Neural cell (in vitro differentiated cells): ENCODE measurements at regions not wholly inside any gene's neighbourhood (a gene's known extent, or its start where the extent isn't known, plus 50 kb on each side); places are given as distances from the start of the nearest gene placed in this dataset.

Experiments used
- CTCF ChIP-seq: fragments of 450-650 bp; IDR thresholded peaks from 2 replicates; pipeline ENCODE4 v1.5.1; 2014; ENCODE audit warnings: antibody characterized with exemption, mild to moderate bottlenecking, moderate library complexity; ENCODE audit not compliant: poor library complexity, severe bottlenecking
- EP300 ChIP-seq: fragments of 450-650 bp; conservative IDR thresholded peaks from 2 replicates; pipeline ENCODE4 v1.6.1; 2014; ENCODE audit warnings: antibody characterized with exemption, mild to moderate bottlenecking, moderate library complexity; ENCODE audit not compliant: poor library complexity, severe bottlenecking
- EZH2 ChIP-seq: fragments of 200-600, 300-800 bp; shearing (Covaris generic), sonication (generic); IDR thresholded peaks from 2 replicates; pipeline ENCODE4 v1.6.1; 2014; ENCODE audit warnings: antibody characterized with exemption, low read length, borderline replicate concordance, mild to moderate bottlenecking; ENCODE audit not compliant: insufficient read depth, poor library complexity, severe bottlenecking
- MXI1 ChIP-seq: fragments of 450-650 bp; conservative IDR thresholded peaks from 2 replicates; pipeline ENCODE4 v1.6.1; 2014; ENCODE audit warnings: antibody characterized with exemption, mild to moderate bottlenecking; ENCODE audit not compliant: poor library complexity, severe bottlenecking
- RAD21 ChIP-seq: fragments of 450-650 bp; conservative IDR thresholded peaks from 2 replicates; pipeline ENCODE4 v1.6.1; 2014; ENCODE audit warnings: antibody characterized with exemption, mild to moderate bottlenecking, moderate library complexity
- SMC3 ChIP-seq: fragments of 450-650 bp; conservative IDR thresholded peaks from 2 replicates; pipeline ENCODE4 v1.6.1; 2014; ENCODE audit warnings: antibody characterized with exemption, mild to moderate bottlenecking, moderate library complexity; ENCODE audit not compliant: poor library complexity
- TAF1 ChIP-seq: IDR thresholded peaks from 2 replicates; pipeline ENCODE4 v1.6.1; 2012; ENCODE audit warnings: low read depth
- TF ChIP-seq, protein P1 (sequence below): IDR thresholded peaks from 2 replicates; pipeline ENCODE4 v1.6.1; 2012; ENCODE audit warnings: borderline replicate concordance

- no peak for TF ChIP-seq CTCF
- no peak for TF ChIP-seq SMC3
- TF ChIP-seq, protein P1, sequence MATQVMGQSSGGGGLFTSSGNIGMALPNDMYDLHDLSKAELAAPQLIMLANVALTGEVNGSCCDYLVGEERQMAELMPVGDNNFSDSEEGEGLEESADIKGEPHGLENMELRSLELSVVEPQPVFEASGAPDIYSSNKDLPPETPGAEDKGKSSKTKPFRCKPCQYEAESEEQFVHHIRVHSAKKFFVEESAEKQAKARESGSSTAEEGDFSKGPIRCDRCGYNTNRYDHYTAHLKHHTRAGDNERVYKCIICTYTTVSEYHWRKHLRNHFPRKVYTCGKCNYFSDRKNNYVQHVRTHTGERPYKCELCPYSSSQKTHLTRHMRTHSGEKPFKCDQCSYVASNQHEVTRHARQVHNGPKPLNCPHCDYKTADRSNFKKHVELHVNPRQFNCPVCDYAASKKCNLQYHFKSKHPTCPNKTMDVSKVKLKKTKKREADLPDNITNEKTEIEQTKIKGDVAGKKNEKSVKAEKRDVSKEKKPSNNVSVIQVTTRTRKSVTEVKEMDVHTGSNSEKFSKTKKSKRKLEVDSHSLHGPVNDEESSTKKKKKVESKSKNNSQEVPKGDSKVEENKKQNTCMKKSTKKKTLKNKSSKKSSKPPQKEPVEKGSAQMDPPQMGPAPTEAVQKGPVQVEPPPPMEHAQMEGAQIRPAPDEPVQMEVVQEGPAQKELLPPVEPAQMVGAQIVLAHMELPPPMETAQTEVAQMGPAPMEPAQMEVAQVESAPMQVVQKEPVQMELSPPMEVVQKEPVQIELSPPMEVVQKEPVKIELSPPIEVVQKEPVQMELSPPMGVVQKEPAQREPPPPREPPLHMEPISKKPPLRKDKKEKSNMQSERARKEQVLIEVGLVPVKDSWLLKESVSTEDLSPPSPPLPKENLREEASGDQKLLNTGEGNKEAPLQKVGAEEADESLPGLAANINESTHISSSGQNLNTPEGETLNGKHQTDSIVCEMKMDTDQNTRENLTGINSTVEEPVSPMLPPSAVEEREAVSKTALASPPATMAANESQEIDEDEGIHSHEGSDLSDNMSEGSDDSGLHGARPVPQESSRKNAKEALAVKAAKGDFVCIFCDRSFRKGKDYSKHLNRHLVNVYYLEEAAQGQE = no peak
- TF ChIP-seq EP300 = no peak
- TF ChIP-seq RAD21 = no peak
- no peak for TF ChIP-seq TAF1
- no peak for TF ChIP-seq MXI1
- no peak for TF ChIP-seq EZH2
These were observed 316.4 kb downstream of the PTEN start for GRCh38 chr10:88179831-88180230.
